Caco-2 (cell line): ENCODE measurements at regions not wholly inside any gene's neighbourhood (a gene's known extent, or its start where the extent isn't known, plus 50 kb on each side); places are given as distances from the start of the nearest gene placed in this dataset.

ENCODE experiments used
- BruUV-seq: library from RNA; stranded (reverse); fragments of 400-500 nt; replicated peaks from 2 replicates; lab custom pipeline; 2021; lab: Mats Ljungman, UMichigan
- CTCF ChIA-PET: fragments of 300-600 bp; sonication (Branson Sonifier 250); formaldehyde crosslinking; loops from one replicate; lab custom pipeline; 2022; ENCODE audit warnings: antibody characterized with exemption; lab: Charles Lee
- POLR2A ChIA-PET: fragments of 300-600 bp; sonication (Branson Sonifier 250); formaldehyde crosslinking; loops from one replicate; lab custom pipeline; 2022; ENCODE audit warnings: antibody characterized with exemption; lab: Charles Lee
- DNase-seq, 2 experiments: peaks; one replicate each; pipeline versions ENCODE4 v3.0.0 to v3.0.0-alpha.2; 2020 to 2022
- H3K27me3 ChIP-seq: replicated peaks from 2 replicates; pipeline ENCODE4 v1.6.0; 2011; ENCODE audit warnings: low read length; ENCODE audit not compliant: control insufficient read depth, insufficient read depth
- H3K36me3 ChIP-seq: 2 replicates; pipeline ENCODE4 v1.5.1; 2011; ENCODE audit warnings: low read length; ENCODE audit not compliant: control insufficient read depth, insufficient read depth
- H3K4me1 ChIP-seq: fragments of 250-450 bp; sonication (Bioruptor Pico); 2 replicates; pipeline ENCODE4 v1.5.1; 2020; ENCODE audit warnings: mild to moderate bottlenecking
- H3K4me3 ChIP-seq: 2 replicates; pipeline ENCODE4 v1.5.1; 2011; ENCODE audit warnings: low read depth, mild to moderate bottlenecking, control low read depth, low read length
- H3K9me3 ChIP-seq: fragments of 250-450 bp; sonication (Bioruptor Pico); 2 replicates; pipeline ENCODE4 v1.5.1; 2020; ENCODE audit warnings: mild to moderate bottlenecking, moderate library complexity
- H3K27ac Mint-ChIP-seq: one replicate; pipeline ENCODE4 v1.8.0; 2022; ENCODE audit warnings: mixed read lengths; ENCODE audit not compliant: unreplicated experiment
- H3K27me3 Mint-ChIP-seq: one replicate; pipeline ENCODE4 v1.8.0; 2022; ENCODE audit warnings: mixed read lengths; ENCODE audit not compliant: insufficient read depth, unreplicated experiment
- H3K36me3 Mint-ChIP-seq: one replicate; pipeline ENCODE4 v1.8.0; 2022; ENCODE audit warnings: mild to moderate bottlenecking, mixed read lengths; ENCODE audit not compliant: insufficient read depth, unreplicated experiment
- H3K4me1 Mint-ChIP-seq: one replicate; pipeline ENCODE4 v1.8.0; 2022; ENCODE audit warnings: low read depth, mixed read lengths; ENCODE audit not compliant: unreplicated experiment
- H3K4me3 Mint-ChIP-seq: one replicate; pipeline ENCODE4 v1.8.0; 2022; ENCODE audit warnings: mild to moderate bottlenecking, moderate library complexity, mixed read lengths; ENCODE audit not compliant: unreplicated experiment
- H3K9me3 Mint-ChIP-seq: one replicate; pipeline ENCODE4 v1.8.0; 2022; ENCODE audit warnings: mixed read lengths; ENCODE audit not compliant: unreplicated experiment
- CTCF ChIP-seq, 2 experiments: fragments of 200-600 bp in 1 of 2; IDR thresholded peaks; 1 replicate in 1 of 2; 2 replicates in 1 of 2; pipeline versions ENCODE4 v1.5.1 to v1.8.0; 2011 to 2022; ENCODE audit warnings: antibody characterized with exemption in 1 of 2, control low read depth in 1 of 2, inconsistent platforms in 1 of 2, low read depth in 1 of 2, low read length in 1 of 2, mild to moderate bottlenecking in 1 of 2, moderate library complexity in 1 of 2; ENCODE audit not compliant: insufficient read depth in 1 of 2, severe bottlenecking in 1 of 2, unreplicated experiment in 1 of 2
- intact Hi-C: fragments of 100-400 bp; cut with micrococcal nuclease; formaldehyde crosslinking; loops from one replicate; pipeline ENCODE4 v1.10.0; 2022; ENCODE audit not compliant: unreplicated experiment

GRCh38 chr18:76647322-76647721 is 152.3 kb upstream of the ZNF516 start:
- Mint-ChIP-seq H3K27me3 (peaks cover 8% of the 10 kb centered on the region), H3K27ac (no peak overlapping the region), H3K4me1 (no peaks in the 10 kb centered on the region), H3K4me3 (no peak overlapping the region), H3K36me3 (no peaks in the 10 kb centered on the region), H3K9me3 (no peaks in the 10 kb centered on the region)
- Histone ChIP-seq H3K27me3 (no peaks in the 10 kb centered on the region), H3K4me1 (no peaks in the 10 kb centered on the region), H3K9me3 (no peaks in the 10 kb centered on the region), H3K36me3 (no peaks in the 10 kb centered on the region), H3K4me3 (no peak overlapping the region)
- no peak for TF ChIP-seq CTCF (IDR thresholded peaks at IDR 0.05; ENCODE audit: insufficient read depth in 1 of 2, low read depth in 1 of 2, low read length in 1 of 2, severe bottlenecking in 1 of 2, unreplicated experiment in 1 of 2)
- ChIA-PET CTCF (no interaction called here), POLR2A (no interaction called here)
- no TSS peak for BruUV-seq
- intact Hi-C loops: no loop called here
- DNase-seq: no peak

- POLR2A ChIA-PET: no interaction called here
- no peaks in the 10 kb centered on the region for H3K36me3 Mint-ChIP-seq
These were observed 149.5 kb upstream of the ZNF516 start for GRCh38 chr18:76644580-76644979.

GRCh38 chr18:76643996-76644395 is 149.0 kb upstream of the ZNF516 start:
- no TSS peak for BruUV-seq
- Mint-ChIP-seq H3K36me3 (no peaks in the 10 kb centered on the region), H3K4me1 (no peaks in the 10 kb centered on the region), H3K27me3 (peaks cover under 1% of the 10 kb centered on the region), H3K4me3 (no peak overlapping the region), H3K9me3 (no peaks in the 10 kb centered on the region), H3K27ac (no peak overlapping the region)
- Histone ChIP-seq H3K27me3 (no peaks in the 10 kb centered on the region), H3K36me3 (no peaks in the 10 kb centered on the region), H3K9me3 (no peaks in the 10 kb centered on the region), H3K4me1 (no peaks in the 10 kb centered on the region), H3K4me3 (no peak overlapping the region)
- POLR2A ChIA-PET: no interaction called here
- CTCF ChIA-PET: no interaction called here
- TF ChIP-seq CTCF (IDR thresholded peaks at IDR 0.05; ENCODE audit: insufficient read depth in 1 of 2, low read depth in 1 of 2, low read length in 1 of 2, severe bottlenecking in 1 of 2, unreplicated experiment in 1 of 2): no peak
- intact Hi-C loops: no loop called here
- no peak for DNase-seq

More at GRCh38 chr18:76644580-76644979, 149.5 kb upstream of the ZNF516 start:
- no peak for TF ChIP-seq CTCF (IDR thresholded peaks at IDR 0.05; ENCODE audit: insufficient read depth in 1 of 2, low read depth in 1 of 2, low read length in 1 of 2, severe bottlenecking in 1 of 2, unreplicated experiment in 1 of 2)
- peaks cover under 1% of the 10 kb centered on the region for H3K27me3 Mint-ChIP-seq
- Histone ChIP-seq H3K27me3 (no peaks in the 10 kb centered on the region), H3K4me1 (no peaks in the 10 kb centered on the region), H3K4me3 (no peak overlapping the region), H3K36me3 (no peaks in the 10 kb centered on the region), H3K9me3 (no peaks in the 10 kb centered on the region)
- H3K4me1 Mint-ChIP-seq: no peaks in the 10 kb centered on the region
- DNase-seq: no peak
- no peak overlapping the region for H3K4me3 Mint-ChIP-seq
- no TSS peak for BruUV-seq
- no peaks in the 10 kb centered on the region for H3K9me3 Mint-ChIP-seq
- intact Hi-C loops: no loop called here
- CTCF ChIA-PET: no interaction called here
- H3K27ac Mint-ChIP-seq: no peak overlapping the region
